ENCODE measurements at regions not wholly inside any gene's neighbourhood (a gene's known extent, or its start where the extent isn't known, plus 50 kb on each side); places are given as distances from the start of the nearest gene placed in this dataset.

- no peaks in the 10 kb centered on the region for H3K36me3 ChIP-seq
- H3K4me1 ChIP-seq = peaks cover 15 to 42% (median 37%) of the 10 kb centered on the region in 4 donors
- no peak for DNase-seq (ENCODE audit: extremely low spot score)
- 88% methylated on average over 4 of the region's 4 CpGs for WGBS
- no peaks in the 10 kb centered on the region for H3K9me3 ChIP-seq
- intact Hi-C loops (cut with DNase I) = no loop called here
- H3K27ac ChIP-seq (replicated peaks in 1 of 4) = no peak overlapping the region
- no peaks in the 10 kb centered on the region for H3K27me3 ChIP-seq
- TF ChIP-seq EP300 (IDR thresholded peaks at IDR 0.05) (no peak), POLR2A (IDR thresholded peaks at IDR 0.05; ENCODE audit: low read depth) (no peak), POLR2AphosphoS5 (IDR thresholded peaks at IDR 0.05) (no peak), CTCF (IDR thresholded peaks at IDR 0.05) (no peak)
- H3K4me3 ChIP-seq = no peak overlapping the region
Measured at GRCh38 chr5:54692631-54693030, 175.1 kb downstream of the SNX18 start.

- Histone ChIP-seq H3K27me3 (no peaks in the 10 kb centered on the region), H3K36me3 (no peaks in the 10 kb centered on the region), H3K4me1 (peaks cover 11 to 33% (median 28%) of the 10 kb centered on the region in 4 donors), H3K4me3 (no peak overlapping the region), H3K27ac (replicated peaks in 1 of 4) (no peak overlapping the region), H3K9me3 (no peaks in the 10 kb centered on the region)
- peak; percentile 21 for DNase-seq (ENCODE audit: extremely low spot score)
- TF ChIP-seq EP300 (IDR thresholded peaks at IDR 0.05) (no peak), CTCF (IDR thresholded peaks at IDR 0.05) (no peak), POLR2AphosphoS5 (IDR thresholded peaks at IDR 0.05) (no peak), POLR2A (IDR thresholded peaks at IDR 0.05; ENCODE audit: low read depth) (no peak)
- intact Hi-C loops (cut with DNase I) = no loop called here
- WGBS = 93% methylated on average over 3 of the region's 3 CpGs
Measured at GRCh38 chr5:54691656-54692055, 174.1 kb downstream of the SNX18 start.

- no peaks in the 10 kb centered on the region for H3K36me3 ChIP-seq
- intact Hi-C loops (cut with DNase I) = no loop called here
- TF ChIP-seq POLR2A (IDR thresholded peaks at IDR 0.05; ENCODE audit: low read depth) (no peak), CTCF (IDR thresholded peaks at IDR 0.05) (no peak), POLR2AphosphoS5 (IDR thresholded peaks at IDR 0.05) (no peak), EP300 (IDR thresholded peaks at IDR 0.05) (no peak)
- H3K27me3 ChIP-seq = no peaks in the 10 kb centered on the region
- no peaks in the 10 kb centered on the region for H3K9me3 ChIP-seq
- 93% methylated on average over 3 of the region's 3 CpGs for WGBS
- DNase-seq (ENCODE audit: extremely low spot score) = peak; percentile 47
- H3K4me1 ChIP-seq = peaks cover 11 to 13% (median 11%) of the 10 kb centered on the region in 4 donors
- no peak overlapping the region for H3K4me3 ChIP-seq
- no peak overlapping the region for H3K27ac ChIP-seq (replicated peaks in 1 of 4)
Measured at GRCh38 chr5:54689411-54690251, 172.1 kb downstream of the SNX18 start.

- 62% methylated on average over 5 of the region's 5 CpGs for WGBS
Measured at GRCh38 chr5:54680998-54681397, 163.4 kb downstream of the SNX18 start.

More at GRCh38 chr5:54680998-54681397, 163.4 kb downstream of the SNX18 start:
- TF ChIP-seq POLR2AphosphoS5 (IDR thresholded peaks at IDR 0.05) = no peak
- no peak for TF ChIP-seq EP300 (IDR thresholded peaks at IDR 0.05)
- no peak for TF ChIP-seq POLR2A (IDR thresholded peaks at IDR 0.05; ENCODE audit: low read depth)
- TF ChIP-seq CTCF (IDR thresholded peaks at IDR 0.05) = no peak
- Histone ChIP-seq H3K9me3 (no peaks in the 10 kb centered on the region), H3K4me1 (peaks cover 0 to 10% (median 7%) of the 10 kb centered on the region in 4 donors), H3K36me3 (no peaks in the 10 kb centered on the region), H3K4me3 (no peak overlapping the region), H3K27me3 (no peaks in the 10 kb centered on the region), H3K27ac (replicated peaks in 1 of 4) (no peak overlapping the region)
- no peak for DNase-seq (ENCODE audit: extremely low spot score)
- intact Hi-C loops (cut with DNase I) = no loop called here

Measured in esophagus muscularis mucosa (tissue), 4 donors.